Panc1 (cell line): ENCODE measurements at regions not wholly inside any gene's neighbourhood (a gene's known extent, or its start where the extent isn't known, plus 50 kb on each side); places are given as distances from the start of the nearest gene placed in this dataset.

Source experiments
- POLR2AphosphoS5 ChIP-seq: IDR thresholded peaks from 2 replicates; pipeline ENCODE4 v1.6.1; 2012; ENCODE audit warnings: mild to moderate bottlenecking, low read depth, low read length, moderate library complexity
- SIN3A ChIP-seq: IDR thresholded peaks from 2 replicates; pipeline ENCODE4 v1.6.1; 2012; ENCODE audit warnings: low read depth, mild to moderate bottlenecking, low read length, moderate library complexity, borderline replicate concordance; ENCODE audit not compliant: insufficient read depth
- TCF7L2 ChIP-seq: IDR thresholded peaks from 2 replicates; pipeline ENCODE4 v1.6.1; 2011; ENCODE audit warnings: mild to moderate bottlenecking, low read depth, low read length, inconsistent platforms
- TF ChIP-seq, protein P1 (sequence below), 2 experiments: IDR thresholded peaks; 2 replicates each; pipeline ENCODE4 v1.6.1; 2011 to 2012; ENCODE audit warnings: low read depth in 2 of 2, control low read depth in 1 of 2, low read length in 1 of 2, mild to moderate bottlenecking in 1 of 2, moderate library complexity in 1 of 2; ENCODE audit not compliant: insufficient read depth in 1 of 2
- TF ChIP-seq, protein P2 (sequence below): fragments of 450-650 bp; IDR thresholded peaks from 2 replicates; pipeline ENCODE4 v1.5.1; 2017; ENCODE audit warnings: mild to moderate bottlenecking

DNA sequence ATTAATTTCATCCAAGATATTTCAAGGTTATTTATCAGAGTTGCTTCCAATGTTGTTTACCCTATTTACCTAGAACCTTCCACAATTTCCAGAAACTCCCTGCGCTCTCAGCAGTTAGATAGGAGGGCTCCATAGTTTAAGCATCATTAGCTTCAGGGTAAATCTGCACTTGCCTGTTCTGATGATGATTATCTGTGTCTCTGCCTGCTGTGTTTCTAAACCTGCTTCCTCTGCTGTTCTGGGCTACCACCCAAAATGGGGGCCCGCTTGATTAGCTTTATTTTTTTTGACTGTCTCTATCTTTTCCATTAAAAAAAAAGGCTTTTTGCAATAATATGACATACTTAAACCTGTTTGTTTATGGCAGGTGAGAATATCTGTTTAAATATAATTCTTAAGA is 472.4 kb downstream of the DIPK2A start:
- TF ChIP-seq, protein P1, sequence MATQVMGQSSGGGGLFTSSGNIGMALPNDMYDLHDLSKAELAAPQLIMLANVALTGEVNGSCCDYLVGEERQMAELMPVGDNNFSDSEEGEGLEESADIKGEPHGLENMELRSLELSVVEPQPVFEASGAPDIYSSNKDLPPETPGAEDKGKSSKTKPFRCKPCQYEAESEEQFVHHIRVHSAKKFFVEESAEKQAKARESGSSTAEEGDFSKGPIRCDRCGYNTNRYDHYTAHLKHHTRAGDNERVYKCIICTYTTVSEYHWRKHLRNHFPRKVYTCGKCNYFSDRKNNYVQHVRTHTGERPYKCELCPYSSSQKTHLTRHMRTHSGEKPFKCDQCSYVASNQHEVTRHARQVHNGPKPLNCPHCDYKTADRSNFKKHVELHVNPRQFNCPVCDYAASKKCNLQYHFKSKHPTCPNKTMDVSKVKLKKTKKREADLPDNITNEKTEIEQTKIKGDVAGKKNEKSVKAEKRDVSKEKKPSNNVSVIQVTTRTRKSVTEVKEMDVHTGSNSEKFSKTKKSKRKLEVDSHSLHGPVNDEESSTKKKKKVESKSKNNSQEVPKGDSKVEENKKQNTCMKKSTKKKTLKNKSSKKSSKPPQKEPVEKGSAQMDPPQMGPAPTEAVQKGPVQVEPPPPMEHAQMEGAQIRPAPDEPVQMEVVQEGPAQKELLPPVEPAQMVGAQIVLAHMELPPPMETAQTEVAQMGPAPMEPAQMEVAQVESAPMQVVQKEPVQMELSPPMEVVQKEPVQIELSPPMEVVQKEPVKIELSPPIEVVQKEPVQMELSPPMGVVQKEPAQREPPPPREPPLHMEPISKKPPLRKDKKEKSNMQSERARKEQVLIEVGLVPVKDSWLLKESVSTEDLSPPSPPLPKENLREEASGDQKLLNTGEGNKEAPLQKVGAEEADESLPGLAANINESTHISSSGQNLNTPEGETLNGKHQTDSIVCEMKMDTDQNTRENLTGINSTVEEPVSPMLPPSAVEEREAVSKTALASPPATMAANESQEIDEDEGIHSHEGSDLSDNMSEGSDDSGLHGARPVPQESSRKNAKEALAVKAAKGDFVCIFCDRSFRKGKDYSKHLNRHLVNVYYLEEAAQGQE (IDR thresholded peaks at IDR 0.05; ENCODE audit: insufficient read depth in 1 of 2, low read depth in 2 of 2, low read length in 1 of 2), result no peak
- TF ChIP-seq, protein P2, sequence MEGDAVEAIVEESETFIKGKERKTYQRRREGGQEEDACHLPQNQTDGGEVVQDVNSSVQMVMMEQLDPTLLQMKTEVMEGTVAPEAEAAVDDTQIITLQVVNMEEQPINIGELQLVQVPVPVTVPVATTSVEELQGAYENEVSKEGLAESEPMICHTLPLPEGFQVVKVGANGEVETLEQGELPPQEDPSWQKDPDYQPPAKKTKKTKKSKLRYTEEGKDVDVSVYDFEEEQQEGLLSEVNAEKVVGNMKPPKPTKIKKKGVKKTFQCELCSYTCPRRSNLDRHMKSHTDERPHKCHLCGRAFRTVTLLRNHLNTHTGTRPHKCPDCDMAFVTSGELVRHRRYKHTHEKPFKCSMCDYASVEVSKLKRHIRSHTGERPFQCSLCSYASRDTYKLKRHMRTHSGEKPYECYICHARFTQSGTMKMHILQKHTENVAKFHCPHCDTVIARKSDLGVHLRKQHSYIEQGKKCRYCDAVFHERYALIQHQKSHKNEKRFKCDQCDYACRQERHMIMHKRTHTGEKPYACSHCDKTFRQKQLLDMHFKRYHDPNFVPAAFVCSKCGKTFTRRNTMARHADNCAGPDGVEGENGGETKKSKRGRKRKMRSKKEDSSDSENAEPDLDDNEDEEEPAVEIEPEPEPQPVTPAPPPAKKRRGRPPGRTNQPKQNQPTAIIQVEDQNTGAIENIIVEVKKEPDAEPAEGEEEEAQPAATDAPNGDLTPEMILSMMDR, result no peak
- no peak for TF ChIP-seq TCF7L2
- TF ChIP-seq POLR2AphosphoS5, result no peak
- no peak for TF ChIP-seq SIN3A
